Fibroblast of pulmonary artery (primary cell): ENCODE measurements at regions not wholly inside any gene's neighbourhood (a gene's known extent, or its start where the extent isn't known, plus 50 kb on each side); places are given as distances from the start of the nearest gene placed in this dataset.

ENCODE experiments used
- DNase-seq: peaks from one replicate; pipeline ENCODE4 v3.0.0-alpha.2; 2010; ENCODE audit warnings: low read depth
- H3K4me3 ChIP-seq: replicated peaks from 2 replicates; pipeline ENCODE4 v1.5.1; 2011; ENCODE audit warnings: low read depth, mild to moderate bottlenecking, control low read depth, low read length, moderate library complexity
- TF ChIP-seq, protein P1 (sequence below): IDR thresholded peaks from 2 replicates; pipeline ENCODE4 v1.5.1; 2011; ENCODE audit warnings: mild to moderate bottlenecking, control low read depth, low read length, inconsistent platforms; ENCODE audit errors: missing control alignments

DNA sequence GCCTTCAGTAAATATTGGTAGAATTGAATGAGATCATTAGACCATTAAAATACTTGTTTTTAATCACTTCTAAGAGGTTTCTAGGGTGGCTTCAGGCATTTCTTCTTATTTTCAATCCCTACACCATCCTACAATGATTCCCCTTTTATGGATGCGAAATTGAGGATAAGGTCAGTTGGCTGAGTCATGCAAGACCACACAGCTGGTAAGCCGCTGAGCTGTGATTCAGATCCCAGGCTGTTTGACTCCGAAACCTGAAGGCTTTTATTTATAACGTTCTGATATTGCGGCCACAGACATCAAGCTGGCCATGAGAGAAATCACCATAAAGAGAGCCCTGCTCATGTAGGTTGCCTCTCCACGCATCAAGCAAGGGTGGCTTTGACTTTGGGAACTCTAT lies 133.4 kb downstream of the VAPA start:
- TF ChIP-seq, protein P1, sequence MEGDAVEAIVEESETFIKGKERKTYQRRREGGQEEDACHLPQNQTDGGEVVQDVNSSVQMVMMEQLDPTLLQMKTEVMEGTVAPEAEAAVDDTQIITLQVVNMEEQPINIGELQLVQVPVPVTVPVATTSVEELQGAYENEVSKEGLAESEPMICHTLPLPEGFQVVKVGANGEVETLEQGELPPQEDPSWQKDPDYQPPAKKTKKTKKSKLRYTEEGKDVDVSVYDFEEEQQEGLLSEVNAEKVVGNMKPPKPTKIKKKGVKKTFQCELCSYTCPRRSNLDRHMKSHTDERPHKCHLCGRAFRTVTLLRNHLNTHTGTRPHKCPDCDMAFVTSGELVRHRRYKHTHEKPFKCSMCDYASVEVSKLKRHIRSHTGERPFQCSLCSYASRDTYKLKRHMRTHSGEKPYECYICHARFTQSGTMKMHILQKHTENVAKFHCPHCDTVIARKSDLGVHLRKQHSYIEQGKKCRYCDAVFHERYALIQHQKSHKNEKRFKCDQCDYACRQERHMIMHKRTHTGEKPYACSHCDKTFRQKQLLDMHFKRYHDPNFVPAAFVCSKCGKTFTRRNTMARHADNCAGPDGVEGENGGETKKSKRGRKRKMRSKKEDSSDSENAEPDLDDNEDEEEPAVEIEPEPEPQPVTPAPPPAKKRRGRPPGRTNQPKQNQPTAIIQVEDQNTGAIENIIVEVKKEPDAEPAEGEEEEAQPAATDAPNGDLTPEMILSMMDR, result no peak
- peak; percentile 28 for DNase-seq
- no peak overlapping the region for H3K4me3 ChIP-seq

DNA sequence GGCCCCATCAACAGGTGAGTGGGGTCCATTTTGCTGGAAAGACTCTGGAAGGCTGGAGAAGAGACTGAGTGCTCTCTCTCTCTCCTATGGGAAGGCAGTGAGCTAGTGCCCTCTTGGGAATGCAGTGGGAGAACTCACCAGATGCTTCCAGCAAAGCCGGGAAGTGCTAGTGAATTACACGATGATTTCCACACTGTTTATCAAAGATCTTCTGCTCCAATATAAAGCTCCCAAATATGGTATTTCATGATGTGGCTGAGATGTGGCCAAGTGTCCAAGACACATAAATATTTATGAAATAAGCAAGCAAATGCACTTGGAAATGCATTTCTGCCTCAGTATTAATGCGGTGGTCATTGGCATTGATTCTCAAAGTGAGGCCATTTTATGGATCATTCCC lies 135.9 kb downstream of the VAPA start:
- TF ChIP-seq, protein P1, result no peak

DNA sequence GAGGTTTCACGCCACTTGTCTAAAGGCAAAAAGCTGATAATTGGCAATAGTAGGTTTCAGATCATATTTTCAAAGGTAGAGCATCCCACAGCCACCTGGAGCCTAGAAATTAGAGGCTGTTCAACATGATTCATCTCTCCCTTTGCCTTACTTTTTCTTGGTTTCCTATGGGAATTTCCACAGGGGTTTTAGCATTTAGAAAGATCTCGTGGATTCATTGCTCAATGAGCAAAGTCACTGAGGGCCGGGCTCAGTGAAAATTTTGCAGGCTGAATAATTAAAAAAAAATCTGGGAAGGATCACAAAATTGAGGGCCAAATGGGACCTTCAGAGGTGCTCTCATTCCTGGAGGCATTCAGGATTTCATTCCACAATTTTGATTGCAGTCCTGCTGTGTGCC lies 137.1 kb downstream of the VAPA start:
- TF ChIP-seq, protein P1, result no peak
- H3K4me3 ChIP-seq, result no peak overlapping the region
- DNase-seq, result no peak

More for the DNA sequence above, 135.9 kb downstream of the VAPA start:
- DNase-seq, result peak; percentile 46
- H3K4me3 ChIP-seq, result no peak overlapping the region

DNA sequence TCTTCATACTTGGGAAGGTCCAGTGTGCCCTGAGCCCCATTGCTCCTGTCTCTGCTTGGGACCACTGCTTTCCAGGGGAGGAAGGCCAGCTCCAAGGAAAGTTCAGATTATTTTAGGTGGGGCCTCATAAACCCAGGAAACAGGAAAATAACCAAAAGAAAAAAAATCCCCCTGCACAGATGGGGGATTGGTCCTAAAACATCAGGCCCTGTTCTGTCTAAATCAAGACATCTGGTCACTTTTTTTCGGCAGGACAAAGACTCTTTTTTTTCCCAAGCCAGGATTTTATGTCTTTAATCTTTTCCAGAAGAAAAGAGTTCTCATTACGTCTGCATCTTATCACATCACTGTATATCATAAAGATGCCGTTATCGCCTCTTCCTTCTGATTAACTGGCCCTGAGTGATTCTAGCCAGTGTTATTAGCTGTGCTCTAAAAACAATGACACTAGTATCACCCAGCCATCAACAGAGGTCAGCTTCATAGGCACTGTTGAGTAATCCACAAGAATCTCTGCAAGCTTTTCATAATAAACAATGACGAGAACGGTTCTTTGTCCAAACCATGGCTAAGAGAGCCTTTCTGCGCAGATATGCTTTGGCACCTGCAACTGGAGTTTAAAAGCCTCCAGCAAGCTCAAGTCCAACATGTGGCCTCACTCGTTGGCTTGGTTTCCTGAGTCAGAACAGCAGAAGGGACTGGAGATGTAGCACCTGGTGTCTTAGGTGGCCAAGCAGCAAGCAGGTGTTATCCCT lies 138.2 kb downstream of the VAPA start:
- TF ChIP-seq, protein P1, result no peak
- peak; percentile 92 for DNase-seq
- H3K4me3 ChIP-seq, result no peak overlapping the region

DNA sequence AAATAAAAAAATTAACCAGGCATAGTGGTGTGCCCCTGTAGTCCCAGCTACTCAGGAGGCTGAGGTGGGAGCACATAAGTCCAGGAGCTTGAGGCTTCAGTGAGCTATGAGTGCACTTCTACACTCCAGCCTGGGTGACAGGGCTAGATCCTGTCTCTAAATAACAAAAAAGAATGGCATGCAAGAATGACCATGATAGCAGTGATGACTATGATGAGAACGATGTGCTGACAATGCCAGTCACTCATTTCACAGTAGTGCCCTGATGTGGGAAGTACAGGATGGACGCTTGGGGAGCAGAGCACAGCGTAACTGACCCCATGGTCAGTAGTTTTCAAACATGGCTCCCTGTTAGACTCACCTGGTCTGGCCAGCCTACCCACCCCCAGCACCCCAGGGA lies 139.1 kb downstream of the VAPA start:
- no peak for DNase-seq
- TF ChIP-seq, protein P1, result no peak
- H3K4me3 ChIP-seq, result no peak overlapping the region

DNA sequence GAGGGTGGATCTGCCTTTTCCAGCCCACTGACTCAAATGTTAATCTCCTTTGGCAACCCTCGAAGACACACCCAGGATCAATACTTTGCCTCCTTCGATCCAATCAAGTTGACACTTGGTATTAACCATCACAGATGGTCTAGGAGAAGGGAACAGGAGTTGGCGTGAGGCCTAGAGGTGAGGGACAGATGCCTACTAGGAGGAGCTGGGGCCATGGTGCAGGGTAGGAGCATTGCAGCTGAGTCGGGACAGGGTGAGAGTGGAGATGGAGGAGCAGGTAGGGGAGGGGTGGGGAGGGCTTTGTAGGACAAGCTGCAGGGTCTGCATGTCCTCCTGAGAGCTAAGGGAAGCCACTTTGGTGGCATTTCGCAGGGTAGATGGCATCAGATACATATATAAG lies 140.0 kb downstream of the VAPA start:
- DNase-seq, result no peak
- H3K4me3 ChIP-seq, result no peak overlapping the region
- TF ChIP-seq, protein P1, result no peak

DNA sequence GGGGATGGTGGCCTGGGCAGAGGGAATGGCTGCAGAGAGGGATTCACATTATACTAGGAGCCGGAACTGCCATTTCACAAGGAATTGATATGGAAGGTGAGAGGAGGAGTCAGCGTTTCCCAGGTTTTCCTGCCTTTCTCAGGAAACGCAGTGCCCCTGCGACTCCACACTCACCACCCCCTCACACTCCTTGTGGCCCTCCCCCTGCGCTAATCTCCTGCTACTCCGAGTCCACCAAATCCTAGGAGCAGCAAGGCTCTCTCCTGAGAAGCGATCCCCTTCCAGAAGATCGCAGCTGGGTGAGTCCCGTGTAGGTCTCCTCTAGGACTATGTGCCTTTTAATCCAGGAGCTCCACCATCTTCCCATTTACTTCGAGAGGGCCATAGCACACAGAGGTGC lies 140.6 kb downstream of the VAPA start:
- TF ChIP-seq, protein P1, result no peak
- DNase-seq, result no peak

More for the DNA sequence above, 140.6 kb downstream of the VAPA start:
- H3K4me3 ChIP-seq, result no peak overlapping the region
